K562 (cell line): ENCODE measurements at regions not wholly inside any gene's neighbourhood (a gene's known extent, or its start where the extent isn't known, plus 50 kb on each side); places are given as distances from the start of the nearest gene placed in this dataset.

Source experiments
- ATAC-seq: fragments of 200-7000 bp; cut with Tn5 transposase; 3 replicates; pipeline ENCODE4 v1.9.1; 2020; ENCODE audit warnings: moderate library complexity
- BruUV-seq: library from RNA; stranded (reverse); fragments of 400-500 nt; replicated peaks from 2 replicates; lab custom pipeline; 2021; lab: Mats Ljungman, UMichigan
- CTCF ChIA-PET: fragments of 300-600 bp; formaldehyde crosslinking; extraction: SDS; loops from one replicate; lab custom pipeline; 2021; ENCODE audit warnings: low intra/inter-chr PET ratio; lab: Yijun Ruan, JAX
- POLR2A ChIA-PET: fragments of 300-600, 350-650 bp; sonication (Branson Sonifier 250); formaldehyde crosslinking; extraction: SDS; loops from one replicate; lab custom pipeline; 2021; ENCODE audit warnings: antibody characterized with exemption, inconsistent platforms; lab: Yijun Ruan, JAX
- DNase-seq, 4 experiments: peaks; one replicate each; pipeline versions ENCODE4 v3.0.0 to v3.0.0-alpha.2; 2011 to 2018; ENCODE audit warnings: low spot score in 3 of 4, mixed read lengths in 3 of 4; ENCODE audit errors: extremely low read depth in 1 of 4
- FAIRE-seq: peaks from 2 replicates; lab custom pipeline; 2011; peaks lifted over from hg19 to GRCh38; lab: Jason Lieb, UNC
- H2AFZ ChIP-seq: 2 replicates; pipeline ENCODE4 v1.6.0; 2011; ENCODE audit warnings: low read depth, low read length, control low read depth, inconsistent platforms
- H3K27ac ChIP-seq: fragments of 200-600 bp; 3 replicates; pipeline ENCODE4 v1.8.0; 2011; ENCODE audit warnings: low read depth, mild to moderate bottlenecking, control low read depth, inconsistent platforms, low read length, moderate library complexity, mixed read lengths; ENCODE audit errors: extremely low read depth
- H3K27me3 ChIP-seq, 2 experiments: fragments of 300-600 bp in 1 of 2; 2 replicates in 1 of 2; 3 replicates in 1 of 2; pipeline versions ENCODE4 v1.6.0 to v1.8.0; 2011; ENCODE audit warnings: inconsistent platforms in 2 of 2, low read length in 2 of 2, mild to moderate bottlenecking in 1 of 2, mixed read lengths in 1 of 2, moderate library complexity in 1 of 2; ENCODE audit not compliant: control insufficient read depth in 2 of 2, insufficient read depth in 2 of 2
- H3K36me3 ChIP-seq: fragments of 300-600 bp; 3 replicates; pipeline ENCODE4 v1.8.0; 2011; ENCODE audit warnings: mild to moderate bottlenecking, low read length, inconsistent platforms; ENCODE audit not compliant: control insufficient read depth, insufficient read depth
- H3K4me1 ChIP-seq, 2 experiments: fragments of 200-600 bp in 1 of 2; replicated peaks in 1 of 2; 2 replicates in 1 of 2; 3 replicates in 1 of 2; pipeline versions ENCODE4 v1.5.1 to v1.8.0; 2011; ENCODE audit warnings: inconsistent platforms in 2 of 2, low read length in 2 of 2, mild to moderate bottlenecking in 1 of 2, mixed read lengths in 1 of 2, moderate library complexity in 1 of 2; ENCODE audit not compliant: control insufficient read depth in 2 of 2, insufficient read depth in 2 of 2
- H3K4me2 ChIP-seq: 2 replicates; pipeline ENCODE4 v1.6.1; 2011; ENCODE audit warnings: low read length, control low read depth, inconsistent platforms, mixed read lengths; ENCODE audit not compliant: insufficient read depth
- H3K4me3 ChIP-seq: fragments of 200-600 bp; sonication (generic), shearing (Covaris generic); 2 replicates; pipeline ENCODE4 v1.5.1; 2016; ENCODE audit warnings: control low read depth, inconsistent platforms
- H3K79me2 ChIP-seq: fragments of 200-600 bp; 3 replicates; pipeline ENCODE4 v1.8.0; 2011; ENCODE audit warnings: low read length, inconsistent platforms; ENCODE audit not compliant: control insufficient read depth, insufficient read depth
- H3K9ac ChIP-seq, 2 experiments: 2 replicates each; pipeline versions ENCODE4 v1.6.0 to v1.6.1; 2011; ENCODE audit warnings: low read depth in 2 of 2, low read length in 2 of 2, control low read depth in 1 of 2, inconsistent platforms in 1 of 2, mild to moderate bottlenecking in 1 of 2, mixed read lengths in 1 of 2; ENCODE audit not compliant: insufficient read depth in 1 of 2
- H3K9me1 ChIP-seq: one replicate; pipeline ENCODE4 v1.6.0; 2011; ENCODE audit warnings: inconsistent platforms, mild to moderate bottlenecking, low read length, moderate library complexity; ENCODE audit not compliant: control insufficient read depth, insufficient read depth
- H3K9me3 ChIP-seq: replicated peaks from 2 replicates; pipeline ENCODE4 v1.5.1; 2011; ENCODE audit warnings: low read depth, low read length, inconsistent platforms; ENCODE audit not compliant: control insufficient read depth, insufficient read depth
- H4K20me1 ChIP-seq: replicated peaks from 2 replicates; pipeline ENCODE4 v1.6.1; 2011; ENCODE audit warnings: low read length, inconsistent platforms, mixed read lengths; ENCODE audit not compliant: control insufficient read depth, insufficient read depth
- TFE3 ChIP-seq: fragments of 450-650 bp; formaldehyde crosslinking; IDR thresholded peaks from 2 replicates; pipeline ENCODE4 v1.4.0; 2020; ENCODE audit warnings: mild to moderate bottlenecking, mixed read lengths
- ZNF24 ChIP-seq: fragments of 450-650 bp; IDR thresholded peaks from 2 replicates; pipeline ENCODE4 v1.6.1; 2016
- ZNF655 ChIP-seq: fragments of 250-450 bp; sonication (Bioruptor Pico); IDR thresholded peaks from 2 replicates; pipeline ENCODE4 v1.5.0; 2021
- WGBS: fragments of 100-300 bp; shearing (Covaris generic); methylation state at CpG from one replicate; pipeline ENCODE4 v1.1.6; 2016; ENCODE audit warnings: low coverage, mixed read lengths; ENCODE audit not compliant: insufficient coverage; ENCODE audit errors: missing lambda C conversion rate; 5-methylcytosine and 5-hydroxymethylcytosine counted together
- in situ Hi-C: fragments of 300-500 bp; cut with MboI; formaldehyde crosslinking; loops from 4 replicates; pipeline ENCODE4 v1.15.0; 2018; ENCODE audit warnings: inconsistent platforms, mixed read lengths
- intact Hi-C: fragments of 100-400 bp; cut with micrococcal nuclease; formaldehyde crosslinking; loops from 2 replicates; pipeline ENCODE4 v1.14.2; 2022

- DNase-seq = no peak
- intact Hi-C loops (no loop called here), in situ Hi-C loops (no loop called here)
- Histone ChIP-seq H3K4me2 (no peak overlapping the region), H4K20me1 (no peaks in the 10 kb centered on the region), H3K4me3 (no peak overlapping the region), H3K27me3 (no peaks in the 10 kb centered on the region), H3K79me2 (no peaks in the 10 kb centered on the region), H3K27ac (no peak overlapping the region), H3K4me1 (no peaks in the 10 kb centered on the region), H2AFZ (no peak overlapping the region), H3K9me3 (no peaks in the 10 kb centered on the region; the same call in 1 of the 2 replicates), H3K36me3 (no peaks in the 10 kb centered on the region), H3K9ac (no peak overlapping the region), H3K9me1 (no peaks in the 10 kb centered on the region)
- CTCF ChIA-PET = no interaction called here
- 2% methylated on average over 6 of the region's 6 CpGs for WGBS
- FAIRE-seq = no peak
- POLR2A ChIA-PET = no interaction called here
- no peak for TF ChIP-seq ZNF655 (CRISPR knock-in tag)
- peak; percentile 46 for TF ChIP-seq TFE3 (CRISPR knock-in tag)
- no peak for TF ChIP-seq ZNF24
- ATAC-seq = no peak
- BruUV-seq = no TSS peak
These were observed 495.0 kb upstream of the NRSN1 start for GRCh38 chr6:23630726-23631635.
